GM23248 (cell line): ENCODE measurements at regions not wholly inside any gene's neighbourhood (a gene's known extent, or its start where the extent isn't known, plus 50 kb on each side); places are given as distances from the start of the nearest gene placed in this dataset.

ENCODE experiments used
- DNase-seq: peaks from one replicate; pipeline ENCODE4 v3.0.0-alpha.2; 2015
- H2AFZ ChIP-seq: fragments of 200-600 bp; sonication (generic); 2 replicates; pipeline ENCODE4 v1.6.1; 2016; ENCODE audit warnings: antibody characterized with exemption
- H3F3A ChIP-seq: fragments of 200-600 bp; sonication (generic); 2 replicates; pipeline ENCODE4 v1.6.1; 2016; ENCODE audit warnings: mild to moderate bottlenecking, antibody characterized with exemption, mixed run types; ENCODE audit not compliant: insufficient read depth
- H3K27ac ChIP-seq: fragments of 200-600 bp; sonication (generic); 2 replicates; pipeline ENCODE4 v1.5.1; 2016; ENCODE audit warnings: mild to moderate bottlenecking
- H3K27me3 ChIP-seq: fragments of 200-600 bp; sonication (generic); replicated peaks from 2 replicates; pipeline ENCODE4 v1.6.1; 2016; ENCODE audit warnings: mild to moderate bottlenecking; ENCODE audit not compliant: insufficient read depth
- H3K36me3 ChIP-seq: fragments of 200-600 bp; sonication (generic); 2 replicates; pipeline ENCODE4 v1.6.1; 2016; ENCODE audit warnings: low read depth, mild to moderate bottlenecking
- H3K4me1 ChIP-seq: fragments of 200-600 bp; sonication (generic); 2 replicates; pipeline ENCODE4 v1.6.1; 2016; ENCODE audit warnings: mild to moderate bottlenecking; ENCODE audit not compliant: insufficient read depth
- H3K4me2 ChIP-seq: fragments of 200-600 bp; sonication (generic); one replicate; pipeline ENCODE4 v1.6.1; 2016; ENCODE audit warnings: mild to moderate bottlenecking; ENCODE audit not compliant: unreplicated experiment
- H3K4me3 ChIP-seq: fragments of 200-600 bp; sonication (generic); 2 replicates; pipeline ENCODE4 v1.5.1; 2016; ENCODE audit warnings: mild to moderate bottlenecking
- H3K79me2 ChIP-seq: fragments of 200-600 bp; sonication (generic); 2 replicates; pipeline ENCODE4 v1.6.1; 2016; ENCODE audit warnings: mild to moderate bottlenecking; ENCODE audit not compliant: insufficient read depth
- H3K9ac ChIP-seq: fragments of 200-600 bp; sonication (generic); 2 replicates; pipeline ENCODE4 v1.6.1; 2016; ENCODE audit warnings: mild to moderate bottlenecking
- H3K9me2 ChIP-seq: fragments of 200-600 bp; sonication (generic); 2 replicates; pipeline ENCODE4 v1.6.1; 2016; ENCODE audit warnings: mixed run types, mild to moderate bottlenecking, moderate library complexity; ENCODE audit not compliant: insufficient read depth
- H3K9me3 ChIP-seq: fragments of 200-600 bp; sonication (generic); one replicate; pipeline ENCODE4 v1.6.1; 2017; ENCODE audit warnings: low read depth
- H4K20me1 ChIP-seq: fragments of 200-600 bp; sonication (generic); 2 replicates; pipeline ENCODE4 v1.6.0; 2016; ENCODE audit not compliant: insufficient read depth
- EZH2 ChIP-seq: fragments of 200-600 bp; sonication (generic); IDR thresholded peaks from 2 replicates; pipeline ENCODE4 v1.6.1; 2018; ENCODE audit warnings: antibody characterized with exemption, mild to moderate bottlenecking; ENCODE audit not compliant: insufficient read depth, poor library complexity, severe bottlenecking
- EZH2phosphoT487 ChIP-seq: fragments of 200-600 bp; sonication (generic); IDR thresholded peaks from 2 replicates; pipeline ENCODE4 v1.6.1; 2018; ENCODE audit warnings: antibody characterized with exemption, moderate library complexity, mild to moderate bottlenecking, low read depth; ENCODE audit not compliant: insufficient read depth
- WGBS, 2 experiments: methylation state at CpG; one replicate each; pipeline ENCODE4 v1.1.6; 2015 to 2017; ENCODE audit warnings: low lambda C conversion rate in 2 of 2, low coverage in 1 of 2; ENCODE audit errors: missing lambda C conversion rate in 2 of 2; 5-methylcytosine and 5-hydroxymethylcytosine counted together
- in situ Hi-C: fragments of 300-500 bp; cut with MboI; formaldehyde crosslinking; loops from 2 replicates; pipeline ENCODE4 v1.15.0; 2020

- TF ChIP-seq EZH2 (no peak), EZH2phosphoT487 (no peak)
- no peaks in the 10 kb centered on the region for H3K9me2 ChIP-seq
- peak overlapping the region; percentile 60 for H2AFZ ChIP-seq
- peaks cover 29% of the 10 kb centered on the region for H3F3A ChIP-seq
- no peaks in the 10 kb centered on the region for H3K9me3 ChIP-seq
- no peaks in the 10 kb centered on the region for H3K27me3 ChIP-seq
- peak overlapping the region; percentile 72 for H3K4me2 ChIP-seq
- peak overlapping the region; percentile 99 for H3K27ac ChIP-seq
- DNase-seq = peak; percentile 98
- in situ Hi-C loops = loop anchor here (10.0 kb wide), 2 partner anchors 223 to 297 kb away; no protein-coding TSS in a partner anchor
- no peaks in the 10 kb centered on the region for H3K36me3 ChIP-seq
- 1 to 2% methylated on average over 23 of the region's 23 CpGs for WGBS, 2 experiments
- H3K79me2 ChIP-seq = no peaks in the 10 kb centered on the region
- peak overlapping the region; percentile 93 for H3K9ac ChIP-seq
- no peaks in the 10 kb centered on the region for H4K20me1 ChIP-seq
- H3K4me3 ChIP-seq = peak overlapping the region; percentile 61
- H3K4me1 ChIP-seq = peaks cover 29% of the 10 kb centered on the region
Observed at GRCh38 chr10:3467052-3467951, 294.7 kb upstream of the PITRM1 start.

GRCh38 chr10:3465406-3465891 lies 292.9 kb upstream of the PITRM1 start:
- no peaks in the 10 kb centered on the region for H3K9me3 ChIP-seq
- peaks cover 24% of the 10 kb centered on the region for H3K4me1 ChIP-seq
- in situ Hi-C loops = loop anchor here (10.0 kb wide), 2 partner anchors 221 to 299 kb away; no protein-coding TSS in a partner anchor
- no peaks in the 10 kb centered on the region for H3K79me2 ChIP-seq
- H3K9me2 ChIP-seq = no peaks in the 10 kb centered on the region
- H2AFZ ChIP-seq = no peak overlapping the region
- DNase-seq = no peak
- no peak overlapping the region for H3K4me2 ChIP-seq
- WGBS, 2 experiments = 78 to 83% methylated on average over 11 of the region's 11 CpGs
- no peak overlapping the region for H3K27ac ChIP-seq
- H3K36me3 ChIP-seq = no peaks in the 10 kb centered on the region
- TF ChIP-seq EZH2 (no peak), EZH2phosphoT487 (no peak)
- H3K4me3 ChIP-seq = no peak overlapping the region
- no peaks in the 10 kb centered on the region for H4K20me1 ChIP-seq
- H3K9ac ChIP-seq = no peak overlapping the region
- peaks cover 27% of the 10 kb centered on the region for H3F3A ChIP-seq
- no peaks in the 10 kb centered on the region for H3K27me3 ChIP-seq

- in situ Hi-C loops = loop anchor here (10.0 kb wide), 2 partner anchors 220 to 300 kb away; no protein-coding TSS in a partner anchor
- 83 to 86% methylated on average over 9 of the region's 9 CpGs for whole genome bisulfite sequencing, 2 experiments
- no peak overlapping the region for H3K9ac ChIP-seq
- TF ChIP-seq EZH2phosphoT487 = no peak
- TF ChIP-seq EZH2 = no peak
- H2AFZ ChIP-seq = no peak overlapping the region
- no peak overlapping the region for H3K4me3 ChIP-seq
- H3K36me3 ChIP-seq = no peaks in the 10 kb centered on the region
- no peaks in the 10 kb centered on the region for H3K9me2 ChIP-seq
- H4K20me1 ChIP-seq = no peaks in the 10 kb centered on the region
- no peaks in the 10 kb centered on the region for H3K79me2 ChIP-seq
- peaks cover 22% of the 10 kb centered on the region for H3F3A ChIP-seq
- no peaks in the 10 kb centered on the region for H3K9me3 ChIP-seq
- no peak for DNase-seq
- H3K27ac ChIP-seq = no peak overlapping the region
- no peaks in the 10 kb centered on the region for H3K27me3 ChIP-seq
- H3K4me1 ChIP-seq = peaks cover 22% of the 10 kb centered on the region
- no peak overlapping the region for H3K4me2 ChIP-seq
Observed at GRCh38 chr10:3464760-3465405, 292.3 kb upstream of the PITRM1 start.

GRCh38 chr10:3460420-3461128 lies 288.0 kb upstream of the PITRM1 start:
- Histone ChIP-seq H2AFZ (no peak overlapping the region), H3F3A (no peaks in the 10 kb centered on the region), H3K4me2 (no peak overlapping the region), H3K27me3 (no peaks in the 10 kb centered on the region), H4K20me1 (no peaks in the 10 kb centered on the region), H3K79me2 (no peaks in the 10 kb centered on the region), H3K4me1 (no peaks in the 10 kb centered on the region), H3K36me3 (no peaks in the 10 kb centered on the region), H3K9me3 (no peaks in the 10 kb centered on the region), H3K9ac (no peak overlapping the region), H3K9me2 (no peaks in the 10 kb centered on the region), H3K27ac (no peak overlapping the region), H3K4me3 (no peak overlapping the region)
- TF ChIP-seq EZH2 (no peak), EZH2phosphoT487 (no peak)
- DNase-seq = no peak
- 61 to 66% methylated on average over 6 of the region's 6 CpGs for WGBS, 2 experiments
- in situ Hi-C loops = loop anchor here (10.0 kb wide), 2 partner anchors 216 to 304 kb away; no protein-coding TSS in a partner anchor
